ENCODE measurements at regions not wholly inside any gene's neighbourhood (a gene's known extent, or its start where the extent isn't known, plus 50 kb on each side); places are given as distances from the start of the nearest gene placed in this dataset.

GRCh38 chr13:80783926-80784565 lies 443.1 kb upstream of the SPRY2 start:
- intact Hi-C loops (cut with micrococcal nuclease) (no loop called here), dilution Hi-C loops (cut with MboI; ENCODE audit: extremely low pct_ligation_motif_present, low sequenced_read_pairs) (no loop called here)
- Histone ChIP-seq H3K27me3 (ENCODE audit: control insufficient read depth in 2 of 2, insufficient read depth in 2 of 2, low read length in 2 of 2) (no peaks in the 10 kb centered on the region), H3K36me3 (ENCODE audit: control insufficient read depth in 2 of 2, extremely low read depth in 1 of 2, insufficient read depth in 2 of 2, low read length in 2 of 2) (no peaks in the 10 kb centered on the region), H4K20me1 (replicated peaks; ENCODE audit: control insufficient read depth, extremely low read depth, insufficient read depth, low read length) (no peaks in the 10 kb centered on the region), H3K4me3 (replicated peaks in 1 of 3; ENCODE audit: insufficient read depth in 1 of 3, low read depth in 1 of 3, low read length in 3 of 3) (no peak overlapping the region), H3K4me1 (ENCODE audit: control insufficient read depth, extremely low read depth, insufficient read depth, low read length) (peaks cover 14% of the 10 kb centered on the region), H2AFZ (ENCODE audit: low read depth, low read length) (no peak overlapping the region), H3K9ac (replicated peaks; ENCODE audit: extremely low read depth, insufficient read depth, low read length) (no peak overlapping the region), H3K9me1 (replicated peaks; ENCODE audit: control insufficient read depth, extremely low read depth, insufficient read depth, low read length) (no peaks in the 10 kb centered on the region), H3K9me3 (replicated peaks; ENCODE audit: control insufficient read depth, insufficient read depth, low read length) (no peaks in the 10 kb centered on the region), H3K79me2 (ENCODE audit: control insufficient read depth, insufficient read depth, low read length) (no peaks in the 10 kb centered on the region), H3K4me2 (ENCODE audit: insufficient read depth, low read length) (no peak overlapping the region), H3K27ac (ENCODE audit: insufficient read depth, low read depth, low read length) (no peak overlapping the region)
- TF ChIP-seq MAX (IDR thresholded peaks at IDR 0.05; ENCODE audit: insufficient read depth, insufficient read length) (no peak), POLR2AphosphoS5 (IDR thresholded peaks at IDR 0.05; ENCODE audit: insufficient read depth, low read depth, low read length) (no peak), JUN (IDR thresholded peaks at IDR 0.05; ENCODE audit: borderline replicate concordance, insufficient read depth, insufficient read length, low read depth) (no peak), GATA2 (IDR thresholded peaks at IDR 0.05; ENCODE audit: insufficient read depth, insufficient read length, low read depth, low read length) (no peak), POLR2A (IDR thresholded peaks at IDR 0.05; ENCODE audit: low read depth, low read length) (no peak), FOS (IDR thresholded peaks at IDR 0.05; ENCODE audit: borderline replicate concordance, insufficient read depth, low read length) (no peak), EZH2 (IDR thresholded peaks at IDR 0.05; ENCODE audit: borderline replicate concordance, low read depth, low read length, severe bottlenecking) (no peak), CTCF (IDR thresholded peaks at IDR 0.05; ENCODE audit: extremely low read depth in 1 of 2, insufficient read depth in 1 of 2, low read depth in 1 of 2, low read length in 2 of 2) (no peak), MYC (IDR thresholded peaks at IDR 0.05; ENCODE audit: low read depth, low read length) (no peak)
- ChIA-PET POLR2A (no interaction called here), CTCF (interaction anchor here (1.3 kb wide), 1 partner anchor 9 kb away, joined by 3 read pairs; no protein-coding TSS in a partner anchor)
- DNase-seq (ENCODE audit: low read depth, low spot score) (no peak), FAIRE-seq (no peak)
- BruUV-seq (replicated peaks): no TSS peak

Measured in endothelial cell of umbilical vein (primary cell).